Neural cell (in vitro differentiated cells): ENCODE measurements at regions not wholly inside any gene's neighbourhood (a gene's known extent, or its start where the extent isn't known, plus 50 kb on each side); places are given as distances from the start of the nearest gene placed in this dataset.

Source experiments
- EZH2 ChIP-seq: fragments of 200-600, 300-800 bp; shearing (Covaris generic), sonication (generic); IDR thresholded peaks from 2 replicates; pipeline ENCODE4 v1.6.1; 2014; ENCODE audit warnings: antibody characterized with exemption, low read length, borderline replicate concordance, mild to moderate bottlenecking; ENCODE audit not compliant: insufficient read depth, poor library complexity, severe bottlenecking
- POLR2AphosphoS5 ChIP-seq: IDR thresholded peaks from 2 replicates; pipeline ENCODE4 v1.6.1; 2012
- RAD21 ChIP-seq: fragments of 450-650 bp; conservative IDR thresholded peaks from 2 replicates; pipeline ENCODE4 v1.6.1; 2014; ENCODE audit warnings: antibody characterized with exemption, mild to moderate bottlenecking, moderate library complexity
- TAF1 ChIP-seq: IDR thresholded peaks from 2 replicates; pipeline ENCODE4 v1.6.1; 2012; ENCODE audit warnings: low read depth
- TF ChIP-seq, protein P1 (sequence below): fragments of 450-650 bp; IDR thresholded peaks from 2 replicates; pipeline ENCODE4 v1.5.1; 2014; ENCODE audit warnings: antibody characterized with exemption, mild to moderate bottlenecking, moderate library complexity; ENCODE audit not compliant: poor library complexity, severe bottlenecking
- TF ChIP-seq, protein P2 (sequence below): IDR thresholded peaks from 2 replicates; pipeline ENCODE4 v1.6.1; 2012; ENCODE audit warnings: borderline replicate concordance

- no peak for TF ChIP-seq EZH2
- TF ChIP-seq RAD21, result no peak
- TF ChIP-seq, protein P1, sequence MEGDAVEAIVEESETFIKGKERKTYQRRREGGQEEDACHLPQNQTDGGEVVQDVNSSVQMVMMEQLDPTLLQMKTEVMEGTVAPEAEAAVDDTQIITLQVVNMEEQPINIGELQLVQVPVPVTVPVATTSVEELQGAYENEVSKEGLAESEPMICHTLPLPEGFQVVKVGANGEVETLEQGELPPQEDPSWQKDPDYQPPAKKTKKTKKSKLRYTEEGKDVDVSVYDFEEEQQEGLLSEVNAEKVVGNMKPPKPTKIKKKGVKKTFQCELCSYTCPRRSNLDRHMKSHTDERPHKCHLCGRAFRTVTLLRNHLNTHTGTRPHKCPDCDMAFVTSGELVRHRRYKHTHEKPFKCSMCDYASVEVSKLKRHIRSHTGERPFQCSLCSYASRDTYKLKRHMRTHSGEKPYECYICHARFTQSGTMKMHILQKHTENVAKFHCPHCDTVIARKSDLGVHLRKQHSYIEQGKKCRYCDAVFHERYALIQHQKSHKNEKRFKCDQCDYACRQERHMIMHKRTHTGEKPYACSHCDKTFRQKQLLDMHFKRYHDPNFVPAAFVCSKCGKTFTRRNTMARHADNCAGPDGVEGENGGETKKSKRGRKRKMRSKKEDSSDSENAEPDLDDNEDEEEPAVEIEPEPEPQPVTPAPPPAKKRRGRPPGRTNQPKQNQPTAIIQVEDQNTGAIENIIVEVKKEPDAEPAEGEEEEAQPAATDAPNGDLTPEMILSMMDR, result no peak
- TF ChIP-seq, protein P2, sequence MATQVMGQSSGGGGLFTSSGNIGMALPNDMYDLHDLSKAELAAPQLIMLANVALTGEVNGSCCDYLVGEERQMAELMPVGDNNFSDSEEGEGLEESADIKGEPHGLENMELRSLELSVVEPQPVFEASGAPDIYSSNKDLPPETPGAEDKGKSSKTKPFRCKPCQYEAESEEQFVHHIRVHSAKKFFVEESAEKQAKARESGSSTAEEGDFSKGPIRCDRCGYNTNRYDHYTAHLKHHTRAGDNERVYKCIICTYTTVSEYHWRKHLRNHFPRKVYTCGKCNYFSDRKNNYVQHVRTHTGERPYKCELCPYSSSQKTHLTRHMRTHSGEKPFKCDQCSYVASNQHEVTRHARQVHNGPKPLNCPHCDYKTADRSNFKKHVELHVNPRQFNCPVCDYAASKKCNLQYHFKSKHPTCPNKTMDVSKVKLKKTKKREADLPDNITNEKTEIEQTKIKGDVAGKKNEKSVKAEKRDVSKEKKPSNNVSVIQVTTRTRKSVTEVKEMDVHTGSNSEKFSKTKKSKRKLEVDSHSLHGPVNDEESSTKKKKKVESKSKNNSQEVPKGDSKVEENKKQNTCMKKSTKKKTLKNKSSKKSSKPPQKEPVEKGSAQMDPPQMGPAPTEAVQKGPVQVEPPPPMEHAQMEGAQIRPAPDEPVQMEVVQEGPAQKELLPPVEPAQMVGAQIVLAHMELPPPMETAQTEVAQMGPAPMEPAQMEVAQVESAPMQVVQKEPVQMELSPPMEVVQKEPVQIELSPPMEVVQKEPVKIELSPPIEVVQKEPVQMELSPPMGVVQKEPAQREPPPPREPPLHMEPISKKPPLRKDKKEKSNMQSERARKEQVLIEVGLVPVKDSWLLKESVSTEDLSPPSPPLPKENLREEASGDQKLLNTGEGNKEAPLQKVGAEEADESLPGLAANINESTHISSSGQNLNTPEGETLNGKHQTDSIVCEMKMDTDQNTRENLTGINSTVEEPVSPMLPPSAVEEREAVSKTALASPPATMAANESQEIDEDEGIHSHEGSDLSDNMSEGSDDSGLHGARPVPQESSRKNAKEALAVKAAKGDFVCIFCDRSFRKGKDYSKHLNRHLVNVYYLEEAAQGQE, result no peak
- TF ChIP-seq POLR2AphosphoS5, result no peak
- no peak for TF ChIP-seq TAF1
Measured at GRCh38 chr13:65866138-65866537, 1364.0 kb downstream of the PCDH9 start.
